Astrocyte (in vitro differentiated cells and primary cell): ENCODE measurements at regions not wholly inside any gene's neighbourhood (a gene's known extent, or its start where the extent isn't known, plus 50 kb on each side); places are given as distances from the start of the nearest gene placed in this dataset.
A peak's percentile ranks its signal among the peaks of the same experiment; 100 is the strongest.

Experiments
- DNase-seq: peaks from one replicate; pipeline ENCODE4 v3.0.0-alpha.2; 2010; ENCODE audit warnings: low read depth
- FAIRE-seq: peaks from 2 replicates; lab custom pipeline; 2011; peaks lifted over from hg19 to GRCh38; lab: Jason Lieb, UNC
- H2AFZ ChIP-seq: 2 replicates; pipeline ENCODE4 v1.6.0; 2012; ENCODE audit warnings: low read depth, low read length, inconsistent platforms
- H3K27ac ChIP-seq: 2 replicates; pipeline ENCODE4 v1.5.1; 2011; ENCODE audit warnings: low read depth, low read length, inconsistent platforms
- H3K27me3 ChIP-seq: 2 replicates; pipeline ENCODE4 v1.6.0; 2011; ENCODE audit warnings: low read length, inconsistent platforms; ENCODE audit not compliant: insufficient read depth
- H3K36me3 ChIP-seq: 2 replicates; pipeline ENCODE4 v1.5.1; 2011; ENCODE audit warnings: low read length, inconsistent platforms; ENCODE audit not compliant: insufficient read depth
- H3K4me1 ChIP-seq: 2 replicates; pipeline ENCODE4 v1.5.1; 2011; ENCODE audit warnings: low read length, inconsistent platforms; ENCODE audit not compliant: insufficient read depth
- H3K4me2 ChIP-seq: 2 replicates; pipeline ENCODE4 v1.6.0; 2012; ENCODE audit warnings: low read length, inconsistent platforms
- H3K4me3 ChIP-seq: 2 replicates; pipeline ENCODE4 v1.5.1; 2011; ENCODE audit warnings: low read depth, mild to moderate bottlenecking, low read length, inconsistent platforms; ENCODE audit not compliant: insufficient read depth
- H3K79me2 ChIP-seq: 2 replicates; pipeline ENCODE4 v1.6.0; 2012; ENCODE audit warnings: mild to moderate bottlenecking, low read length, inconsistent platforms; ENCODE audit not compliant: insufficient read depth
- H3K9ac ChIP-seq: 2 replicates; pipeline ENCODE4 v1.6.0; 2012; ENCODE audit warnings: mild to moderate bottlenecking, low read length, inconsistent platforms
- H3K9me3 ChIP-seq: 2 replicates; pipeline ENCODE4 v1.5.1; 2012; ENCODE audit warnings: low read depth, mild to moderate bottlenecking, low read length, inconsistent platforms; ENCODE audit not compliant: insufficient read depth
- H4K20me1 ChIP-seq: 2 replicates; pipeline ENCODE4 v1.6.0; 2012; ENCODE audit warnings: low read length, inconsistent platforms; ENCODE audit not compliant: insufficient read depth
- H3K27ac Mint-ChIP-seq: one replicate; pipeline ENCODE4 v1.8.0; 2021; ENCODE audit warnings: mild to moderate bottlenecking, mixed read lengths; ENCODE audit not compliant: unreplicated experiment
- H3K27me3 Mint-ChIP-seq: one replicate; pipeline ENCODE4 v1.8.0; 2021; ENCODE audit warnings: low read depth, mixed read lengths; ENCODE audit not compliant: unreplicated experiment
- H3K36me3 Mint-ChIP-seq: one replicate; pipeline ENCODE4 v1.8.0; 2021; ENCODE audit warnings: low read depth, mixed read lengths; ENCODE audit not compliant: unreplicated experiment
- H3K4me1 Mint-ChIP-seq: one replicate; pipeline ENCODE4 v1.8.0; 2021; ENCODE audit warnings: low read depth, mixed read lengths; ENCODE audit not compliant: unreplicated experiment
- H3K4me3 Mint-ChIP-seq: one replicate; pipeline ENCODE4 v1.8.0; 2021; ENCODE audit warnings: mild to moderate bottlenecking, moderate library complexity, mixed read lengths; ENCODE audit not compliant: unreplicated experiment
- H3K9me3 Mint-ChIP-seq: one replicate; pipeline ENCODE4 v1.8.0; 2021; ENCODE audit warnings: mild to moderate bottlenecking, mixed read lengths; ENCODE audit not compliant: unreplicated experiment
- CTCF ChIP-seq: IDR thresholded peaks from 2 replicates; pipeline ENCODE4 v1.5.1; 2011; ENCODE audit warnings: low read depth, mild to moderate bottlenecking, inconsistent platforms, low read length, moderate library complexity; ENCODE audit not compliant: insufficient read depth
- EZH2 ChIP-seq: IDR thresholded peaks from 2 replicates; pipeline ENCODE4 v1.6.1; 2012; ENCODE audit warnings: mild to moderate bottlenecking, low read length, inconsistent platforms; ENCODE audit not compliant: insufficient read depth

GRCh38 chrX:126886997-126887396 is 67.5 kb downstream of the PRR32 start:
- Mint-ChIP-seq H3K4me1 (no peaks in the 10 kb centered on the region), H3K9me3 (no peaks in the 10 kb centered on the region), H3K4me3 (no peak overlapping the region), H3K36me3 (no peaks in the 10 kb centered on the region), H3K27me3 (no peaks in the 10 kb centered on the region), H3K27ac (no peak overlapping the region)
- Histone ChIP-seq H3K4me3 (no peak overlapping the region), H3K79me2 (no peaks in the 10 kb centered on the region), H3K27me3 (no peaks in the 10 kb centered on the region), H3K4me1 (no peaks in the 10 kb centered on the region), H3K27ac (no peak overlapping the region), H3K36me3 (no peaks in the 10 kb centered on the region), H4K20me1 (no peaks in the 10 kb centered on the region), H3K9ac (no peak overlapping the region), H3K4me2 (no peak overlapping the region), H2AFZ (no peak overlapping the region), H3K9me3 (no peaks in the 10 kb centered on the region)
- TF ChIP-seq EZH2 (no peak), CTCF (no peak)
- DNase-seq (no peak), FAIRE-seq (peak; percentile 82)

- Histone ChIP-seq H3K4me3 (no peak overlapping the region), H3K4me2 (no peak overlapping the region), H3K27ac (no peak overlapping the region), H3K79me2 (no peaks in the 10 kb centered on the region), H4K20me1 (no peaks in the 10 kb centered on the region), H3K4me1 (no peaks in the 10 kb centered on the region), H2AFZ (no peak overlapping the region), H3K27me3 (no peaks in the 10 kb centered on the region), H3K9me3 (no peaks in the 10 kb centered on the region), H3K36me3 (no peaks in the 10 kb centered on the region), H3K9ac (no peak overlapping the region)
- H3K9me3 Mint-ChIP-seq: no peaks in the 10 kb centered on the region
- H3K4me1 Mint-ChIP-seq: no peaks in the 10 kb centered on the region
- no peaks in the 10 kb centered on the region for H3K27me3 Mint-ChIP-seq
- H3K36me3 Mint-ChIP-seq: no peaks in the 10 kb centered on the region
- no peak overlapping the region for H3K27ac Mint-ChIP-seq
- FAIRE-seq (no peak), DNase-seq (no peak)
- no peak overlapping the region for H3K4me3 Mint-ChIP-seq
- no peak for TF ChIP-seq CTCF
- TF ChIP-seq EZH2: no peak
Observed at GRCh38 chrX:126900937-126901336, 81.4 kb downstream of the PRR32 start.

- Histone ChIP-seq H3K9me3 (no peaks in the 10 kb centered on the region), H3K27ac (no peak overlapping the region), H3K4me2 (no peak overlapping the region), H3K4me1 (no peaks in the 10 kb centered on the region), H3K79me2 (no peaks in the 10 kb centered on the region), H3K36me3 (no peaks in the 10 kb centered on the region), H3K27me3 (no peaks in the 10 kb centered on the region), H4K20me1 (no peaks in the 10 kb centered on the region), H3K4me3 (no peak overlapping the region), H2AFZ (no peak overlapping the region), H3K9ac (no peak overlapping the region)
- H3K4me1 Mint-ChIP-seq: peaks cover 3% of the 10 kb centered on the region
- peaks cover 4% of the 10 kb centered on the region for H3K9me3 Mint-ChIP-seq
- no peak for DNase-seq
- H3K27ac Mint-ChIP-seq: peak overlapping the region; percentile 18
- no peaks in the 10 kb centered on the region for H3K27me3 Mint-ChIP-seq
- H3K36me3 Mint-ChIP-seq: no peaks in the 10 kb centered on the region
- no peak for FAIRE-seq
- TF ChIP-seq EZH2 (no peak), CTCF (no peak)
- no peak overlapping the region for H3K4me3 Mint-ChIP-seq
Observed at GRCh38 chrX:126929071-126929470, 109.5 kb downstream of the PRR32 start.
